ENCODE measurements at regions not wholly inside any gene's neighbourhood (a gene's known extent, or its start where the extent isn't known, plus 50 kb on each side); places are given as distances from the start of the nearest gene placed in this dataset.

GRCh38 chr2:157056200-157056676 lies 201.3 kb upstream of the GALNT5 start:
- no peaks in the 10 kb centered on the region for H3K36me3 ChIP-seq
- H3K27ac ChIP-seq, result no peak overlapping the region
- no peaks in the 10 kb centered on the region for H3K9me3 ChIP-seq
- no peaks in the 10 kb centered on the region for H3K27me3 ChIP-seq
- no peak for DNase-seq
- intact Hi-C loops (cut with DNase I; ENCODE audit: low total_unique reads), result no loop called here
- no peaks in the 10 kb centered on the region for H3K4me1 ChIP-seq
- H3K4me3 ChIP-seq, result no peak overlapping the region
- no peak for TF ChIP-seq POLR2A (IDR thresholded peaks at IDR 0.05)

- Histone ChIP-seq H3K27me3 (no peaks in the 10 kb centered on the region), H3K27ac (no peak overlapping the region), H3K9me3 (no peaks in the 10 kb centered on the region), H3K36me3 (no peaks in the 10 kb centered on the region), H3K4me1 (no peaks in the 10 kb centered on the region), H3K4me3 (no peak overlapping the region)
- intact Hi-C loops (cut with DNase I; ENCODE audit: low total_unique reads), result no loop called here
- no peak for DNase-seq
- TF ChIP-seq POLR2A (IDR thresholded peaks at IDR 0.05), result no peak
- TF ChIP-seq, protein P1, sequence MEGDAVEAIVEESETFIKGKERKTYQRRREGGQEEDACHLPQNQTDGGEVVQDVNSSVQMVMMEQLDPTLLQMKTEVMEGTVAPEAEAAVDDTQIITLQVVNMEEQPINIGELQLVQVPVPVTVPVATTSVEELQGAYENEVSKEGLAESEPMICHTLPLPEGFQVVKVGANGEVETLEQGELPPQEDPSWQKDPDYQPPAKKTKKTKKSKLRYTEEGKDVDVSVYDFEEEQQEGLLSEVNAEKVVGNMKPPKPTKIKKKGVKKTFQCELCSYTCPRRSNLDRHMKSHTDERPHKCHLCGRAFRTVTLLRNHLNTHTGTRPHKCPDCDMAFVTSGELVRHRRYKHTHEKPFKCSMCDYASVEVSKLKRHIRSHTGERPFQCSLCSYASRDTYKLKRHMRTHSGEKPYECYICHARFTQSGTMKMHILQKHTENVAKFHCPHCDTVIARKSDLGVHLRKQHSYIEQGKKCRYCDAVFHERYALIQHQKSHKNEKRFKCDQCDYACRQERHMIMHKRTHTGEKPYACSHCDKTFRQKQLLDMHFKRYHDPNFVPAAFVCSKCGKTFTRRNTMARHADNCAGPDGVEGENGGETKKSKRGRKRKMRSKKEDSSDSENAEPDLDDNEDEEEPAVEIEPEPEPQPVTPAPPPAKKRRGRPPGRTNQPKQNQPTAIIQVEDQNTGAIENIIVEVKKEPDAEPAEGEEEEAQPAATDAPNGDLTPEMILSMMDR (IDR thresholded peaks at IDR 0.05), result no peak
Observed at GRCh38 chr2:157058161-157058560, 199.3 kb upstream of the GALNT5 start.

DNA sequence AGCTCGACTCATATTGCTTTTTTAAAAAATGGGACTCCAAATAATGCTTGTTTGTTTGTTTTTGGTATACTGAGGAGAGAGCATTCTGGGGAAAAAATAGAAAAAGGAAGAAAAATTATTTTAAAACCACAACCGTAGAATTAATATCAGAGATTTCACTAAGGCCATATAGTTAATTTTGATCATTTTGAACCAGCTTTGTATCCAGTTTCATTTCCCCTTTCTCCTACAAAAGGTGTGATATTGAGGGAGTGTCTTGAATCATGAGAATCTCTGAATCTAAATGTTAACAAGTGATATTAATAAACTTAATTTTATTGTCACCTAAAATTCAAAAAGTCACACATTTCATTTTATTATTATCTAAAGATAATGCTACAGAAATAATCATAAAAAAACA lies 198.5 kb upstream of the GALNT5 start:
- no peak overlapping the region for H3K27ac ChIP-seq

GRCh38 chr2:157061799-157062198 lies 195.7 kb upstream of the GALNT5 start:
- no peaks in the 10 kb centered on the region for H3K4me1 ChIP-seq
- no peak overlapping the region for H3K4me3 ChIP-seq
- no peaks in the 10 kb centered on the region for H3K9me3 ChIP-seq
- intact Hi-C loops (cut with DNase I; ENCODE audit: low total_unique reads), result no loop called here
- H3K27me3 ChIP-seq, result no peaks in the 10 kb centered on the region
- no peak for DNase-seq
- TF ChIP-seq, protein P1 (IDR thresholded peaks at IDR 0.05), result no peak
- no peak for TF ChIP-seq POLR2A (IDR thresholded peaks at IDR 0.05)
- H3K27ac ChIP-seq, result no peak overlapping the region
- no peaks in the 10 kb centered on the region for H3K36me3 ChIP-seq

More for the DNA sequence above, 198.5 kb upstream of the GALNT5 start:
- no peaks in the 10 kb centered on the region for H3K27me3 ChIP-seq
- H3K4me1 ChIP-seq, result no peaks in the 10 kb centered on the region
- H3K36me3 ChIP-seq, result no peaks in the 10 kb centered on the region
- no peaks in the 10 kb centered on the region for H3K9me3 ChIP-seq
- TF ChIP-seq, protein P1 (IDR thresholded peaks at IDR 0.05), result no peak
- no peak for TF ChIP-seq POLR2A (IDR thresholded peaks at IDR 0.05)
- intact Hi-C loops (cut with DNase I; ENCODE audit: low total_unique reads), result no loop called here
- no peak for DNase-seq
- no peak overlapping the region for H3K4me3 ChIP-seq

DNA sequence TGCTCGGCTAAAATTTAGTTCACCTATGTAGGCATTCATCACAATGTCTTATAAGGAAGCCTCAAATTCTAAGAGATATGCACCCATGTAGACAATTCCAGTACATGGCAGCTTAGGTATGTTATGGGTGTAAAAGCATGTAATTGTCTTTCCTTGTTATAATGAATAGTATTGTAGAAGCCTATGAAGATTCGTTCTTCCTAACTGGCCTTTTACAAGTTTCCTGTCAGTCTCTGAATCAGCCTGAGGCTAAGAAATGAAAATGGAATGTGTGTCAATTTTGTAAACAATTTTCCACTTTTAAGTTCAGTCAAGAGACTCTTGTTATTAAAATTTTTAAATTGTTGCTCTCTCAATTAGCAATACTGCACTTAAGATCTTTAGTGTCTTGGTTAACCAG lies 189.9 kb upstream of the GALNT5 start:
- DNase-seq, result no peak
- TF ChIP-seq, protein P1 (IDR thresholded peaks at IDR 0.05), result no peak
- TF ChIP-seq POLR2A (IDR thresholded peaks at IDR 0.05), result no peak
- H3K36me3 ChIP-seq, result no peaks in the 10 kb centered on the region
- H3K4me3 ChIP-seq, result no peak overlapping the region
- intact Hi-C loops (cut with DNase I; ENCODE audit: low total_unique reads), result no loop called here
- H3K9me3 ChIP-seq, result no peaks in the 10 kb centered on the region
- H3K4me1 ChIP-seq, result no peaks in the 10 kb centered on the region
- H3K27ac ChIP-seq, result no peak overlapping the region
- no peaks in the 10 kb centered on the region for H3K27me3 ChIP-seq

- no peak for DNase-seq
- Histone ChIP-seq H3K27me3 (no peaks in the 10 kb centered on the region), H3K36me3 (no peaks in the 10 kb centered on the region), H3K4me3 (no peak overlapping the region), H3K9me3 (no peaks in the 10 kb centered on the region), H3K27ac (no peak overlapping the region), H3K4me1 (no peaks in the 10 kb centered on the region)
- TF ChIP-seq POLR2A (IDR thresholded peaks at IDR 0.05), result no peak
- TF ChIP-seq, protein P1 (IDR thresholded peaks at IDR 0.05), result no peak
- intact Hi-C loops (cut with DNase I; ENCODE audit: low total_unique reads), result no loop called here
Observed at GRCh38 chr2:157068237-157068636, 189.3 kb upstream of the GALNT5 start.

Data from uterus (tissue), 3 donors.